Left renal pelvis (tissue), 4 donors: ENCODE measurements at regions not wholly inside any gene's neighbourhood (a gene's known extent, or its start where the extent isn't known, plus 50 kb on each side); places are given as distances from the start of the nearest gene placed in this dataset.

Experiments
- DNase-seq, 4 donors: peaks; one replicate each; pipeline ENCODE4 v3.0.0-alpha.2; 2013; ENCODE audit warnings: low read depth in 4 of 4, low spot score in 3 of 4

DNA sequence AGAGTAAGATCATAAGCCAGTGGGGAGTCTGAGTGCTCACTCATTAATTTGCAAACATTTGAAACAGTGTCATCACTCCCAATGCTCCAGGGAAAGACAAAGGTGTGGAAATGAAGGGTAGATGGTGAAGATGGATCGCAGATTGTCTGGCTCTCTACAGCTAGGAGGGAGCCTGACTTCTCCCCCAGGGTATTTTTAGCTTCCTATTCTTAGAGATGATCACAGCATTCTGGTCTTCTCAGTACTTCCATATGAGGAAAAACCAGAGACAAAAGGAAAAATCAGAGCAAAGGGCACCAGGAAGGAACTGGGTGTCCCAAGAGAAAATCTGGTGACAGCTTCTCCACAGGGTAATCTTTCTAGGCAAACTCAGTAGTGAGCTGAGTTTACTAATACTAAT is 401.9 kb upstream of the GRIA1 start:
- DNase-seq = no peak

DNA sequence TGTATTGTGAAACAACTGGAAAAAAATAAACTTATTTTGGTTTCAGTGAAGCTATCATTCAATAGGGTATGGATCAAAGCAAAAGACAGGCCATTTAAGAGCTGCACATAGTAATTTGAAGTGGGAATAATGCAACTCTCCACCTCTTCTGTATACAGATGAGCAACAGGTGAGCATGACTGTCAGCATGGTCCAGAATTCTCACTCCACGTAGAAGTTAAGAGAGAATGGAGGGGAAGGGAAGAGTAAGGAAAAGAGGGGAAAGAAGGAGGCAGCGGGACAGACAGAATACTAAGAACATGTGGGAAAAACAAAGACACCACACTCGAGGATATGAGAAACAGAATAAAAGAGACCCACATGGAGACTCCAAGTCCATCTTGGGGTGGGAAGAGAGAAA is 396.1 kb upstream of the GRIA1 start:
- DNase-seq = no peak

DNA sequence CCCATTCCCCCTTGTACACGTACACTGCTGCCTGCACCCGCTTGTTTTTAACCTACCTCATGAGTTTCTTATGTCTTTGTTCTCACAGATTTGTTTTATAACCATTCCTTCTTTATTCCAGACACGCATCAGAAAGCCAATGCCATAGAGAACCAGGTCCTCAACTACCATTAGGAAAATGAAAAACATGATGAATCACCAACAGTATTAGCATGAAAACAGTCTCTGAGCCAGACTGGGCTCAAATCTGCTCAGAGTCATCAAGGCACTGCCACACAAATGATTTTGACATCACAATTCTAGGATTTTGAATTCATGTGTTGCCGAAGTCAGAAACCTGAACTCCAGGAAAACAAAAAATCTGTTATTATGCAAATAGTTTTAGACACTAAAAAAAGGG is 394.1 kb upstream of the GRIA1 start:
- DNase-seq = no peak

DNA sequence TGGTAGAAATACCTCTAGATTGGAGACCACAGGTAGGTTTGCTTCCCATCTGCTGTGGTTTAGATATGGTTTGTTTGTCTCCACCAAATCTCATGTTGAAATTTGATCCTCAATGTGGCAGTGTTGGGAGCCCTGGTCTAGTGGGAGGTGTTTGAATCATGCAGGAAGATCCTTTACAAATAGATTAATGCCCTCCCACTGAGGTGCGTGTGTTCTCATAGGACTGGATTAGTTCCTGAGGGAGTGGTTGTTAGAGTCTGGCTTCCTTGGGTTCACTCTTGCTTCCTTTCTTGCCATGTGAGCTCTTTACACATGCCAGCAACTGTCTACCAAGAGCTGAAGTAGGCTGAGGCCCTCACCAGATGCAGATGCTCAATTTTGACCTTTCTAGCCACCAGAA is 391.1 kb upstream of the GRIA1 start:
- no peak for DNase-seq

DNA sequence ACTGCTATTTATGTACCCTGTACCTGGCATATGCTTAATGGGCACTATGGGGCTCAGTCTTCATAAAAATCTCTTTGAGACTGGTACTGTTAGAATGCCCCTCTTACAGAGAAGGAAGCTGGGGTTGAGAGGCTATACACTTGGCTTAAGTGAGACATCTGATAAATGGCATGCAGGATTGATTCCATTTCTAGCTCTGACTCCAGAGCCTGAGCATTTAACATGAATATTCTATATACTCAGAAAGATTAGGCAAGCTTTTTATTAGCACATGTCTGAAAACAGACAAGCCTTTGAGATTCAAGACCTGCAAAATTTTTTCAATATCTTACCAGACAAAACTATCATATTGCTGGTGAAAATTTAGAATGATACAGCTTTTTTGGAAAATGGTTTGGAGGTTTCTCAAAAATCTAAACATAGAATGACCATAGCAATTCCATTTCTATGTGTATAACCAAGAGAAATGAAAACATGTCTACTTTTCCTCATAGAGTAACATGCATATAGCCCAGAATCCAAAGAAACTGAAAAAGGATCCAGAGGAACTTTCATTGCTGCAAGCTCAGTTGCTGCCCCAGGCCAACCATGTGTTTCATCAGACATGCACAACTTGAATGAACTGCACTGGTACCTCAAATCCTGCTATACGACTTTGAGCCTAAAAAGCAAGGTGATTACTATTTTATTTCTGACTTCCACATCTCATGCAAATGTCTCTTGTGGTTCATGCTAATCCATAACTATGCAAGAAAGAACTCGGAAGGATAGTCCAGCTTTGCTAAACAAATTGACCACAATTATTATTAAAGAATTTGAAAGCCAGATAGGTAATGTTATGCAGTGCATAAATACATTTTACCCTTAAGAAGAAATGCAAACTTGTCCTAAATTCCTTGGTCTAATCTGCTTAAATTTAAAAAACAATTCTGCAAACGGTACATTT is 389.0 kb upstream of the GRIA1 start:
- DNase-seq = no peak

DNA sequence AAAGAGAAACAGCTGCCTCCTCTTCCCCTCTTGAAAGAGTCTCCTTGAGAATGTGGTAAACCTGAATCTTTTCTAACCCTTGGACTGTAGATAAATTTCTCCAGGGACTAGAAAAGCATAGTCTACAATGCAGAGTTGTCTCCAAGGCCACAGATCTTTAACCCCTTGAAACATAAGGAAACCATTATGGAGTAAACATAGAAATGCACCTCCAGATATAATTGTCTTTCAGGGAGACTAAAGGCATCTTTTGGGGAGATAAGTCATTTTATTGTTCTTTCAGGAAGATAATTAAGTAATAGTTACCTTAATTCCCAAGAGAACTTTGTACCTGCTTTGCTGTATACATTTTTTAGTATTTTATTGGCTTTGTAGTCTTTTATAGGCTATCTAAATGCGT is 373.6 kb upstream of the GRIA1 start:
- no peak for DNase-seq

DNA sequence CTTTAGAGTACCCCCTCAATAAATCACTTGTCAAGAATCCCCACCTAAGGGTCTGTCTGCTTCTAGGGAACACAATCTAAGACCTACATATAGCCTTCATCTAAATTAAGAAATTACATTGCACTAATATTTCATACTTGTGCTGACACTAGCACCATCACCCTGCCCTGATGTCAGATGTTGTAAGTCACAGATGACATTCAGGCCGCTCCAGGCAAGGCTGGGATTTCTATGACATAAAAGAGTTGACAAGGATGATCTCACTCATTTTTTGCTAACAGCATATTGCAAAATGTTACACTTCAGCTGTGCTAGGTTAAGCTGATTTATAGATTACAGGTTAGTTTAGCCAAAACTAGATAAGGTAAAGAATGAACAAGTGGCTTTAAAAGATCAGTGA is 372.5 kb upstream of the GRIA1 start:
- DNase-seq = no peak

DNA sequence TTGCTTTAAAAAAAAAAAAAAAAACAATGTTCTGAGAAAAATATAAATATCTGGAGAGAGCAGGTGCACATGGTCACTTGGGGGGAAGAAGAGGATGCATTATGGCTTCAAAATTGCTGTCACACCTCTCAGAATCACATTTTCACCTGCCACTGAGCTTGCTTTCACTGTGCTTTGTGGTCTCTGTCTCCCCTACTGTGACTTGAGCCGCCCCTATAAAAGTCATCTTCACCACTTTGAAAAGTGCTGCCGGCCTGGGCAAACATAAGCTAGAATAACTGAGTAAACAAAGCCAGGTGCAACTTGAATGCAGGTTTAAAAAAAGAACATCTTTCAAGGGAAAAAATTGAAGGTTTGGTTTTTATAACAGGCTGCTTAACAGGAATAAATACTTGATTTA is 368.1 kb upstream of the GRIA1 start:
- DNase-seq = no peak

DNA sequence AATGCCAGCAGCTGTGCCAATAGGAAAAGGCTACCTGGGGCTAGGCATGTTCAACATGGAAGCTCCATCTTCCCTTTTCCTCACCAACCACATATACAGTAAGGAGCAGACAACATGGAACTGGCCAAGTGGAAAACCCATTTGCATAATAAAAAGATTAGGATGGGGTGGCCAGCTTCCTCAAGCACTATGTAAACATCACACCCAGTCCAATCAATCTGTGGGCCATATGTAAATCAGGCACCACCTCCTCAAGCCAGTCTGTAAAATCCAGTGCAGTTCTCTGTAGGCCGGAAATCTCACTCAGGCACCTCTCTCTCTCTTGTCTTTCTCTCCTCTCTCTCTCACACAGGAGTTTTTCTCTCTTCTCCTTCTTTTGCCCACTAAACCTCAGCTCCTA is 360.2 kb upstream of the GRIA1 start:
- DNase-seq = no peak

DNA sequence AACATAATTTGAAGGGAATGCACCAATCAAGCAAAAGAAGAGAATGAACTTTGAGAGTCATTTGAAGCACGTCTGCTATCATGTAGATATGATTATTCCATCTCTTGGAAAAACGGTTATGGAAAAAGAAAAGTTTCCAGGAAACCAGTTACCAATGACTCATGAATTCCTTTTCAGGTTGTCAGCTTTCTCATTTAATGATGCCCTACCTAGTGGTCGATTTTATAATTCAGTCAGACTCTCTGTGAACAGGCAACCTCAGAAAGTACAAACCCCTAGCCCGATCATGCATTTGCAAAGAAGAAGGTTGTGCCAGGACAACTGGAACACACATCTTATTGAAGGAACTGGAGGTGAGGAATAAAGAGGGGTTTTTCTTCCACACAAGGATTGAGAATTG is 355.1 kb upstream of the GRIA1 start:
- DNase-seq = no peak

DNA sequence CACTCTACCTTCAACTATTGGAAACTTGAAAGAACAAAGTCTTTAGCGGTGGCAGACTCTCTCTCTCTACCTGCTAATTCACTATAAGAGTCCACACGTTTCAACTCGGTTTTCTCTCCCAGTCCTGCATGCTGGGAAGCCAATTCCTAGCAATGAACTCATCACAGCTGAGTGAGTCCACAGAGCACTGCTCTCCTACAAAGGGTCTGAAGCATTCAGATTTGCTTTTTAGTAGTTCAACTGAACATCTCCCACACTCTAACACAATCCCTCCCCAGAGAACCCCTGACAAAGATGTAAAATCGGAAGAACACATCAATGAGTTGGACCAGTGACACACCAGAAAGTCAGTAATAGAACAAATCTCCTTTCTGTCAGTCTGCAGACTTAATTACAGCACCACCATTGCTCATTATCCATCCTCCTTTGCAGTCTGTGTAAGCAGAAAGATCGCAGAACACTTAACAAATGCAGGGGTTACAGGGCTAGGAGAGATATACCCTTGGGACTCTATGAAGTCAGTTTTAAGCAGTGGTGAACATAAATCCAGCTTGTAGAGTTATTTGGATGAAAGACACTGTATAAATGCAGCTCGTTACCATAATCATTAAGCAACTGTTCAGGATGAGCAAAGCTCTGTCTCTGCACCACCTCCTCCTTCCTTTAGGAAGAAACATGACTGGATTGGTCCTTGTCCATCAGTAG is 353.4 kb upstream of the GRIA1 start:
- no peak for DNase-seq

DNA sequence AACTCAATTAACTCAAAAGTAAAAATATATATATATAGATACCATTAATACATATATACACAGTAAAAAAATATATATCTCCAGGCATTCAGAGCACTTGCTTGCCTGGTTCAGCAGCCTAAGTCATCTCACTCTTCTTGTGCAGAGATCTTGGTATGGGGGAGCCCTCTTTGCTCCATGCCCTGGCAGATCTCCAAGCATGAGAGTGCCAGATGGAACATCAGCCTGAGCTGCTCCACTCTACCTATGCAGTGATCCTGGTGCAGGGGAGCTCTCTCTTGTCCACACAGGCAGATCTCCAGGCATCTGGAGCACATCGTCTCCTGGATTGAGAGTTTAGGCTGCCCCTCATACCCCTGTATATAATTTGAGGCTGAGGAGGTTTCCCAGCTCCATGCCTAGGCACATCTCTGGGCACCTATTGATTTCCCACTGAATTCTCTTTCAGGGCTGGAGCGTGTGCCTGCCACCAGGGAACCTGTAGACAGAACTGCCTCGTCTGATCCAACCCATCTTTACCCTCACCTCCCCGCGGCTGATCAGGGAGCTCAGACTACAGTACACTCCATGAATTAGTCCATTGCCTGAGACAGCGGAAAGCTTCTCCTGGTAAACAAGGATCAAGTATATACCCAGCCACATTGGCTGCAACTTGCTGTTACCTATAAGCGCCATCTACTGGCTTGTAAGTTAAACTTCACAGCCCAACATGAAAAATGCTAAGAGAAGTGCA is 342.4 kb upstream of the GRIA1 start:
- peak in 3 of 4 donors; percentile 0 to 6 (median 5) for DNase-seq

DNA sequence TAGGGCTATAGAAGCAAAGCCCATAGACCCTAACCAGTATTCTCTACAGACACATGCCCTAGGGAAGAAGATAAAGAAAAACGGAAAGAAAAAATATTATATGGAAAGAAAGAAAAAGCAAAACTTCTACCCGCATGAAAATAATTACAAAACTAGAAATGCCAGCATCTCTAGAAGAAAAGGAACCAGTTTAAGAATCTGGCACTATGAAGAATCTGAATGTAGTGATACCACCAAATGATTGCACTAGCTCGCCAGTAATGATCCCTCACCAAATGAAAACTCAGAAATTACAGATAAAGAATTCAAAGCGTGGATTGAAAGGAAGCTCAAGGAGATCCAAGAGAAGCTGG is 341.9 kb upstream of the GRIA1 start:
- DNase-seq = no peak

DNA sequence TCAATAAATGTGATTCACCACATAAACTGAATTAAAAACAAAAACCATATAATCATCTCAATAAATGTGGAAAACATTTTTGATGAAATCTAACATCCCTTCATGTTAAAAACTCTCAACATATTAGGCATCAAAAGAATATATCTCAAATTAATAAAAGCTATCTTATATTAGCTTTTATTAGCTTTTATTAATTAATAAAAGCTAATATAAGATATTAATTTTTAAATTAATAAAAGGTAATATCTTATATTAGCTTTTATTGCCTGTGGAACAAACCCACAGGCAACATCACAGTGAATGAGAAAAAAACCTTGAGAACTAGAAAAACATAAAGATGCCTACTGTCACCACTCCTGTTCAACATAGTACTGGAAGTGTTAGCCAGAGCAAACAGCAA is 338.9 kb upstream of the GRIA1 start:
- no peak for DNase-seq

DNA sequence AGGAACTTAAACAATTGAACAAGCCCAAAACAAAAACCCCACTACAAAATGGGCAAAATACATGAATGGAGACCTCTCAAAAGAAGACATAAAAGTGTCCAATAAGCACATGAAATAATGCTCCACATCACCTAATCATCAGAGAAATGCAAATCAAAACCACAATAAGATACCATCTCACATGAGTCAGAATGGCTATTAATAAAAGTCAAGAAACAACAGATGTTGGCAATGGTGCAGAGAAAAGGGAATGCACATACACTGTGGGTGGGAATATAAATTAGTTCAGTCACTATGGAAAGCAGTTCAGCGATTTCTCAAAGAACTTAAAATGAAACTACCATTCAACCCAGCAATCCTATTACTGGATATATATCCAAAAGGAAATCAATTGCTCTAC is 337.4 kb upstream of the GRIA1 start:
- DNase-seq = no peak

DNA sequence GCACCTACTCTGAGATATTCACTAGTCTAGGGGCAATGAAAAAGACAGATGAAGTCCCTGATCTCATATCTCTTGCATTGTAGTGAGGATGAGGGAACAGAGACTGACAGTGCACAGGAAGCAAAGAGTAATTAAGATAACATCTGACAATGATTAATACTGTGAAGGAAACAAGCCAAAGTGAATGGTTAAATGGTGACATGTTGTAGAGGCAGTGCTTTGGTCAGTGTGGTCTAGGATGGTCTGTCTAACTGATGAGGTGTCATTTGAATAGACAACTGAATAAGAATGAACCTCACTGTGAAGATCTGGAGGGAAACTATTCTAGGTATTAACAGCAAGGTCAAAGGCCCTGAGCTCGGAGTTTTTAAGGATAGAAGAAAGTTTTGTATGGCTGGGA is 333.3 kb upstream of the GRIA1 start:
- DNase-seq = no peak

DNA sequence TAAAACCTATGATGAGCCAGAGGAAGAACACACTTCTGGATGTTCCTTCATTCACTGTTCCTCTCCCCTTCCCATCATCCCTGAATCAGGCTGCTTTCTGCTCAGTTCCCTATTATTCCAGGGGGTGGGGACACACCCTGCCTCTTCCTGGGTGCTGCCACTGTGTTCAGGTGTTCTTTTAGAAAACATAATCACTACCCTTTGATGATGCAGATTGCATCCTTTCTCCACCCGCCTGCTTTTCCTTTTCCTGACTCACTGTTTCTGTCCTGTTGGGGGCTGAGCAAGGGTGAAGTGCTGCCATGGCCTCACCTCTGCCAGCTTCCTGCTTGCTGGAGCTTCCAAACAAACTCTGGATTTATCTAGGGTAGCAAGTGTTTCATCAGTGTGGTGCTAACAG is 331.9 kb upstream of the GRIA1 start:
- DNase-seq = no peak

DNA sequence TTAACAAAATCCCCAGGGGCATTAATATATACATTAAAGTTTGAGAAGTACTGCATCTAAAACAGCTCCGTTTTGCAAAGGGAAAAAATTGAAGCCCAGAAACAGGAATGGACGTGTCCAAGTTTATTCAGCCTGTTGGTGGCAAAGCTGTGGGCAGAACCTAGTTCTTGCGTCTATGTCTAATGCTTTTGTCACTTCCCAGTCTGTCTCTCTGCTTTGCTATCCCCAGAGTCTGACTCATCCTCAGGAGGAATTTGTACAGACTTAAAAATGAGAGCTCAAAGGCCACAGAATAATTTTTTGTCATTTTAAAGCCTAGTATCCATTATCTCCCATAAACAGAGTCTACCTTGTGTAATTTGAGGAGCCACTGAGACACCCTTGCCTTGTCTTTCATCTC is 330.9 kb upstream of the GRIA1 start:
- no peak for DNase-seq

DNA sequence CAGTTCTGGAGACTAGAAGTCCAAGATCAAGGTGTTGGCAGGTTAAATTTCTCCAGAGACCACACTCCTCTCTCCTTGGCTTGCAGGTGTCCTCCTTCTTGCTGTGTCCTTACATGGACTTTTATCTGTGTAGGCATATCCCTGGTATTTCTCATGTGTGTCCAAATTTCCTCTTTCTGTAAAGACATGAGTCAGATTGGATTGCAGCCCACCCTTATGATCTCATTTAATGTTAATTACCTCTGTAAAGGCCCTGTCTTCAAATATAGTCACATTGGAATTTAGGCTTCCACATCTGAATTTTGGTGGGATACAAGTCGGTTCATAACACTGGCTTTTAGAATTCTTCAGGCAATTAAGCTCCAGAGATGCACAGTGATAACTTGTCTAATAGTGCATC is 322.2 kb upstream of the GRIA1 start:
- DNase-seq = no peak

DNA sequence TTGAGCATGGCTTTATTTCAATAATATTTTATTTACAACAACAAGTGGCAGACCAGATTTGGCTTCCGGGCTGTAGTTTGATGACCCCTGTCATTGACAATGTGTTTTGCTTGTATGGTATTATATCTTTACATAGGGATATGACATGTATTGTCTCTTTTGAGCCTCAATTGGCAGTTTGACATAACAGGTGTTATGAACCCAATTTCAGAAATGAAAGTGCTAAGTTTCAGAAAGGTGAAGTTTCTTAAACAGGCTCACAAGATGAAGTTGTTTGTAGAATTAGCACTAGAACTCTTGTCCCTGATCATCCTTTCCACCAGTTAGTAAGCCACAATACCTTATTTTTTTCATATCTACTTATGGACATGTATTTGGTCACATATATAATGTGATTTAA is 303.0 kb upstream of the GRIA1 start:
- DNase-seq = no peak

DNA sequence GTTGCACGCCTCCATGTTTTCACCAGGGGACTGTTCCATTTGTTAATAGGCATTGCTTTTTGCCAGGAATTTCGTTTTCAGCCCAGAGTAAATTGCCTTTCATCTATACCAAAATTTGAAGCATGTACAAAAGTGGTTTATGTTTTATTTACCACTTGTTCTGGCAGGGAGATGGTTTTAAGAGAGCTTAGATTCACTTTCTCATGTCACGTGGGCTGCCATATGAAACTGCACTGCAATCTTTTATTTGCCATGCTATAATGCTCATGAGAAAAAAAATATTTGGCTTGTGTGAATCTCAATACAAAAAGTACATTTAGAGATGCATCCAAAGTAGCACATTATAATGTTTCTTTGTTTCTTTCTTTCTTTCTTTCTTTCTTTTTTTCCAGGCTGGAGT is 284.1 kb upstream of the GRIA1 start:
- DNase-seq = no peak

DNA sequence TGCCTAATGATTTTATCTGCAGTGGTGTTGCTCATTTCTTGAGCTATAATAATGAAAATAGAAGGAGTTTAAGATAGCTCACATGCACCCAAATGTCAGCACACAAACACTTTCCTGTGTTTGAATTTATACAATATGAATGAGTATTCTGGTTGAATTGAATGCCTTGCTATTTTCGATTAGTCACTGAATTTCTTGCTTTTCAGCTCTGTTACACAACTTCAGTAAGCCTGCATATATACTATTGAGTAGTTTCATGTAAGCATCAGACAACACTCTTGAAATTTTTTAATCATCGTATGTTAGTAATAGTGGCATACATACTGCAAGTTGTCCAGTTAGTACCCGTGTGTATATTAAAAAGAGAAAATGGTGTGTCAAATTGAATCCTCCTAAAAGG is 281.5 kb upstream of the GRIA1 start:
- no peak for DNase-seq
